Stimulated activated CD4-positive, alpha-beta T cell treated with anti-CD3 and anti-CD28 coated beads, Interleukin-4, amount 100 ng/mL, for 48 hours (primary cell): ENCODE measurements at regions not wholly inside any gene's neighbourhood (a gene's known extent, or its start where the extent isn't known, plus 50 kb on each side); places are given as distances from the start of the nearest gene placed in this dataset.
"Not testable (repeated sequence)": the region's sequence is repeated elsewhere in the genome, so short reads cannot be mapped to it uniquely, and the experiment has no call there.

Source experiments
- DNase-seq, 2 donors: peaks; one replicate each; pipeline ENCODE4 v3.0.0-alpha.2; 2020; ENCODE audit warnings: low read depth in 2 of 2

DNA sequence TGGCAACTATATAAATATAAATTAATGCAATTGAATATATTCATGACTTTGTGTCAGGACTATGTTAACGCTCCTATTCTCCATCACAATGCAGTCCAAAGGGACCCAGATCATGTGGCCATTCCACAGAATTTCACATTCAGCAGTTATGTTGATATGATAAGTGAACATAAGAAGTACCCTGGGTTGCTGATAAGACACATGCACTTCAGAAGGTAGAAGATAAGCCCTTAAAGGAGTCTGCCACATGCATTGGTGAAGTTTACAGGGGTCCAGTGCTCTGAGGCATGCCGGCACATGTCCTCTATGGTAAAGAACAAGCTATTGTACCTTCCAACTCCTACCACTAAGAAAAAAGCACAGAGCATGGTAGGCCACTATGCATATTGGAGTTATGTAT is 76.4 kb downstream of the PHAX start:
- DNase-seq = no peak

DNA sequence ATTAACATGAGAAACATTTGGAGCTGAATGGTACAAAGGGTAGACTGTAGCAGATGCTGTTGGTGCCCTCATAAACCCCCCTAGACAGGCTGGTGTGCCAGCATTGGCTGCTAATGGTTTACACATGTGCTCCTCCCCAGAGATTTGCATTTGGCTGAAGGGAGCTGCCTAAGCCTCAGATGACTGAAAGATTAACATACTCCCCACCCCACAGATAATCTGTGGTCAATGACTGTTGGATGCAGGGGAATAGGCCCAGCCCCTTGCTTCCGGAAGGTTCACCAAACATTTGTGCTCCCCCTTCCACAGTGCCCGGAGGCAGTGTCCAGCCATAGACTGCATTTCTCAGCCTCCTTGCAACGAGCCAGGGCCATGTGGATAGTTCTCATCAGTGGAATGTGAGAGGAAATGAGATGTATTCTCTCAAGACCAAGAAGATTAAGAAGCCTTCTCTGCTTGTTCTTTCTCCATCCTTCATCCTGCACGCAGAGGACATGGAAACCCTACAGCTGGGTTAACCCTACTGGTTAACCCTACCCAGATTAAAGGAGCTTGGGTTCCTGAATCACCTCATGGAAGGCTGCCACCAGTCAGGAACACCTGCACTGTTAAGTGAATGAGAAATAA is 79.6 kb downstream of the PHAX start:
- DNase-seq = no peak

DNA sequence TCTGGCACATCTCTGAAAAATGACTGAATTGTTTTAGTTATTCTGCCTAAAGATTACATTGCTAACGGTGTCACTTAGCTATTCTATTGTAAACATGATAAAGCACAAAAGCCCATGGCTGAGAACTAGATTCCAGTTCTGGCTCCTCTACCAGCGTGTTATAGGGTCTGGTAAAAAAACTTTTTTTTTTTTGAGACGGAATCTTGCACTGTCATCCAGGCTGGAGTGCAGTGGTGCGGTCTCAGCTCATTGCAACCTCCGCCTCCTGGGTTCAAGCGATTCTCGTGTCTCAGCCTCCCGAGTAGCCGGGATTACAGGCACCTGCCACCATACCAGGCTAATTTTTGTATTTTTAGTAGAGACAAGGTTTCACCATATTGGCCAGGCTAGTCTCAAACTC is 80.6 kb downstream of the PHAX start:
- DNase-seq = not testable (repeated sequence)

DNA sequence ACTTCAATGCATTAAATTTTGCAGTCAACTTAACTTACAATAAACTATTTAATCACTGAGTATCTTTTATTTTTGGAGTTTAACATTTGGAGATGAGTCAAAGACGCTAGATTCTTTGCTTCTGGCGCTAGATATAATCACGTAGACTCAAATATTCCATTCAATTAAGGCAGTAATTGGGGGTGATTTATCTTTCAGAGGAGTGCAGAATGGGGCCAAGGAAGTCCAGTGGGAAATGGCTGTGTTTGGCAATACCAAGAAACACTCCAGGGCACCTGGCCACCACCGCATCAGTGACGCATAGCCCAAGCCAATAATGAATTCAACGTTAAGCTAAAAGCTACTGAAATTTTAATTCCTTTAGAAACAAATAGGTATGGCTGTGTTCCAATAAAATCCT is 81.2 kb downstream of the PHAX start:
- no peak for DNase-seq

DNA sequence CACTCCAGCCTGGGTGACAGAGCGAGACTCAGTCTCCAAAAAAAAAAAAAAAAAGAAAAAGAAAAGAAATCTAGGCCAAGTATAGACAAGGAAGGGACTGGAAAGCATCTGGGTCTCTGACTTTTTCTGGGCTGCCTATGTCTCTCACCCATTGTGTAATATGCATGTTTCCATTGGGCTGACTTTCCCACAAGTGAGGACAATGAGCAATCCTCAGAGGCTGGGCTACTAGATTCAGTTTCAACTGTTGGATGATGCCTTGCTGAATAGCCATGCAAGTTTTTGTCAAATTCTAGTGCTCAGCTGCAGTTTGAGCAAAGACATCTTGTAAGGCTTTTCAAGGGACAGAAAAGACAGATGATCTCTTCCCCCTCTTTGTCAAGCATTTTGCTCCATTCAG is 82.1 kb downstream of the PHAX start:
- no peak for DNase-seq

DNA sequence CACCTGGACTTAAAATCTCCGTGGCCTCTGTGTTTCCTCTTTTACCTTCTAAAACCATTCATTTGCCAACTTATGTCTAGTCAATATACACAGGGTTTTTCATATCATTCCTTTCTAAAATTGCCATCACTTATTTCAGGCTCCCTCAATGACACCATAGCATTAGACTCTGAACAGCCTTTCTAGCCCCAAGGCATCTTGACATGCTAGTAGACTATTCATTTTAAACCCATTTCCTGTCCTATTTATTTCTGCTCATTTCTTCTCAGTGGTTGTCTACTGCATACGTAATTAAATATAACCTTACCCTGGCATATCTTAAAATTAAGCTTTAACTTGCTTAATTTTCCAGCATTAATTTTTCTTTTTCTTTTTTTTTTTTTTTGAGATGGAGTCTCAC is 83.2 kb downstream of the PHAX start:
- no peak for DNase-seq

DNA sequence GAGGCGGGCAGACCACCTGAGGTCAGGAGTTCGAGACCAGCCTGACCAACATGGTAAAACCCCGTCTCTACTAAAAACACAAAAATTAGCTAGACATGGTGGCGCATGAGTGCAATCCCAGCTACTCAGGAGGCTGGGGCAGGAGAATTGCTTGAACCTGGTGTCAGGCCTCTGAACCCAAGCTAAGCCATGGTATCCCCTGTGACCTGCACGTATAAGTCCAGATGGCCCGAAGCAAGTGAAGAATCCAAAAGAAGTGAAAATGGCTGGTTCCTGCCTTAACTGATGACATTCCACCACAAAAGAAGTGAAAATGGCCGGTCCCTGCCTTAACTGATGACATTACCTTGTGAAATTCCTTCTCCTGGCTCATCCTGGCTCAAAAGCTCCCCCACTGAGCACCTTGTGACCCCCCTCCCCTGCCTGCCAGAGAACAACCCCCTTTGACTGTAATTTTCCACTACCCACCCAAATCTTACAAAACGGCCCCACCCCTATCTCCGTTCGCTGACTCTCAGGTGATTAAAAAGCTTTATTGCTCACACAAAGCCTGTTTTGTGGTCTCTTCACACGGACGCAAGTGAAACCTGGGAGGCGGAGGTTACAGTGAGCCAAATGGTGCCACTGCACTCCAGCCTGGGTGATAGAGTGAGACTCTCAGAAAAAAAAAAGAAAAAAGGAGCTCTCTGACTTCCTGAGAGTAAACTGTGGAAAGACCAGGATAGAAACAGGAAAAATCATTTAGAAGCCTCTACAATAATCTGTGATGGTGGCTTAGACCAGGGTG is 84.1 kb downstream of the PHAX start:
- DNase-seq = peak; percentile 46 to 62

DNA sequence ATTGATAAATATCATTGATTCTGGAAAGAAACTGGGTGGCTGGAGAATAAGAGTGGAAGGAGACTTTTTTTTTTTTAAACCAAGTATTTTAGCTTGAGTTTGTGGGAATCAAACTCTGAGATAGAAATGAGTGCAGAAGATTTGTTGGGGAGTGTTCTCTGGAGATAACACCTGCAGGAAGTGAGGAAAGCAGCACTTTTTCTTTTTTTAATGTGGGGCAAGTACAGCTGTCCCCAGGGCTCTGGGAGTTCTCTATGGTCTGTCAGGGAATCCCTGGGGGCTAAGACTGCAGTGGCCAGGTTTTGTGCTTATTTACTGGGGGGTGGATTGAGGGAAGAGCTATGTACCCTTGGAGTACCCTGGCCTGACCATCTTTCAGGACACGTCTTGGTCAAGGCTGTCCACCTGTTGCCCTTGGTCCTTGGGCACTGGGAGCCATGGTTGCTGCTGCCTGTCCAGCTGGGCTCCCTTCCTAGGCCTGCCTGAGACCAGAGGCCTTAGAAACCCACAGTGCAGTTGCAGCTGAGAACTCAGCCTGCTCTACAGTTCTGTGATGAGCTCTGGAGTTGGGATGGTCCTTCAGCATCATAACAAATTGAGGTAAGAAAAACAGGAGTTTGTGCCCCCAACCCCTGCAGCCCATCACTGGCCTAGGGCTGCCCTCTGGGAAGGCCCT is 85.8 kb downstream of the PHAX start:
- DNase-seq = no peak

DNA sequence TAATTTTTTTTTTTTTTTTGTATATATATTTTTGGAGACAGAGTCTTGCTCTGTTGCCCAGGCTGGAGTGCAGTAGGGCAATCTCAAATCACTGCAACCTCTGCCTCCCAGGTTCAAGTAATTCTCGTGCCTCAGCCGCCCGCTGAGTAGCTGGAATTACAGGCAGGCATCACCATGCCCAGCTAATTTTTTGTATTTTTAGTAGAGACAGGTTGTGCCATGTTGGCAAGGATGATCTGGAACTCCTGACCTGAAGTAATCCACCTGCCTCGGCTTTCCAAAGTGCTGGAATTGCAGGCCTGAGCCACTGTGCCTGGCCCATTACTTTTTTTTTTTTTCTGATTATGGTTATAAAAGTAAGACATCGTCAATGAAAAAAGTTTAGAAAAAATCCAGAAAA is 84.0 kb upstream of the LMNB1 start:
- DNase-seq = no peak

DNA sequence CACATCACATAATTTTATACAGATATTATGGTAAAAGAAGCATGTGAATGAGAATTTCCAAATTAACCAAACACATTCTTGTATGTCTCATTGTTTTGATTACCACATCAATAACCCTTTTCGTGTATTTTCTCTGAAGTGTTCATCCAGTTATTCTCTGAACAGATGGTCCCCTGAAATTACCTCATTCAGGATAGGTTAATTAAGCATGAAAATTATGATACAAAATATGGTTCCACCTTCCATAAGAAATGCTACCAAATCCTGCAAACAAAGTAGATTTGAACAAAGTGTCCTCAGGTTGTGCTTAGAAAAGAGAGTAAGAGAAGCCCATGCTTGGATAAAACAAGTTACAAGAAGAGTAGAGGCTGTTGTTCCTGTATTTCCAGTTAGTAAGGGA is 83.1 kb upstream of the LMNB1 start:
- no peak for DNase-seq

DNA sequence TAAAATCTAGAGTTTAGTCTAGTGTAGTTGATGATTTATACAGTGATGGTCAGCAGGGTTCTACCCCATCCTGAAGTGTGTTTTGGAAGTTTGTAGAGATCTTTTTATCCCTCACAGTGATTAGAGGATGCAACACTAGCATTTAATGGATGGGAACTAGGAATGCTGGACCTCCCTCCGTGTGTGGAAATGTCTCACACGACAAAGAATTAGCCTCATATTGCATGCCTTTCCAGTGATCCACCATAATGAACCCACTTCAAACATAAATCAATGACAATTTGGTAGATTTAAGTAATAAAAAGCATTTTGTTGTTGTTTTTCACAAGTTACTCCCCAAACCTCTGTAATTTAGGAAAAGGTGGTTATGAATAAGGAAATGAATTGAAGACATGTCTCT is 82.5 kb upstream of the LMNB1 start:
- DNase-seq = no peak

DNA sequence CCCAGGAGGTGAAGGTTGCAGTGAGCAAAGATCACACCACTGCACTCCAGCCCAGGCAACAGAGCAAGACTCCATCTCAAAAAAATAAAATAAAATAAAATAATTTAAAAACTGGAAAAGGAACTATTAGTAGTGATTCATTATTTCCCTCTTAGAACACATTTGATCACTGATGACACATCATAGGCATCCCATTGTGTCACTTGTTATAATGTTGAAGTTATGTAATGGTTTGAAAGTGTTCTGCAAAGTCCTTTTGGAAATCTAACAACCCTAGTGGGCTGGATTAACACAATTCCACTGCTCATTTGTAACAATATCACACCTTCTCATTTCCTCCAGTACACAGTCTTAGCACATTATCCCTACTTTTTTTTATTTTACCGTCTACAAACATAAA is 81.8 kb upstream of the LMNB1 start:
- no peak for DNase-seq

DNA sequence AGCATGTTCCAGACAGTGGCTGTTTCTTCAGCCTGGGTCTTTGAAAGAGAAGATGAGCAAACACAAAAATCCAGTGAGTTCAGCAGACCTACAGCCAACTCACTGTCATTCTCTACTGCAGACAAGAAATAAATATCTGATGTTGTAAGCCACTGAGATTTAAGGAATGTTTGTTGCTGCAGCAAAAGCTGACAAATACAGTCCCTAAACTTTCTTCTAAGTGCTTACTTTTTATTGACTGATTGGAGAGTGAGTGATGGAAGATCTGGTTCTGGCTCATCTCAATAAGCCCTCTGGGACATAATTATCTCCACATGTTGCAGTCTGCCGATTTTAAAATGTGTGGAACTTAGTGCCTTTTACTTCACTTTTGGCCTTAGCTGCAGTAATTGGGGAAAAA is 69.9 kb upstream of the LMNB1 start:
- no peak for DNase-seq

DNA sequence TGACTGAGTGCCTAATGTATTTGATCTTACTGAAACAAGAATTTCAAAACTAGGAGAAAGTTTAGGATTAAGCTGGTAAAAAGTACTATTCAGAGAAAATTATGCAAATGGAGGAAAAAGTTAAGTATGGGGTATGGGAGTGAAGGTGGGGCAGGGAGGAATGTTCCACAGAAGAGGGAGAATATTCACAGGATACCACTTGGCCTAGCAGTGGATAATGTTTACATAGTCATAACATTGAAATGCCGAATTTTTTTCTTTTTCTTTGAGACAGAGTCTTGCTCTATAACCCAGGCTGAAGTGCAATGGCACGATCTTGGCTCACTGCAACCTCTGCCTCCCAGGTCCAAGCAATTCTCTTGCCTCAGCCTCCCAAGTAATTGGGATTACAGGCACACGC is 61.2 kb upstream of the LMNB1 start:
- DNase-seq = no peak

DNA sequence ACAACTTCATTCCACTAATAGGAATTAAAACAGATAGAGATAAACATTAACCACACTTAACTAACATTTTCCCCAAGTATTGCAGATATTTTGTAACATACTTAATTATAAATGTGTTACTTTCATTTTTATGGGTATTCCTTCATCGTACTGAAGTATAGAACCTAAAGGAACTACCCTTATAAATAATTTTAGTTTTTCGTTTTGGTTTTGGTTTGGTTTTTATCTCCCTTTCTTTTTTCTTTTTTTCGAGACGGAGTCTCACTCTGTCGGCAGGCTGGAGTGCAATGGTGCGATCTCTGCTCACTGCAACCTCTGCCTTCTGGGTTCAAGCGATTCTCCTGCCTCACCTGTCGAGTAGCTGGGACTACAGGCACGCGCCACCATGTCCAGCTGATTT is 60.1 kb upstream of the LMNB1 start:
- DNase-seq = no peak

DNA sequence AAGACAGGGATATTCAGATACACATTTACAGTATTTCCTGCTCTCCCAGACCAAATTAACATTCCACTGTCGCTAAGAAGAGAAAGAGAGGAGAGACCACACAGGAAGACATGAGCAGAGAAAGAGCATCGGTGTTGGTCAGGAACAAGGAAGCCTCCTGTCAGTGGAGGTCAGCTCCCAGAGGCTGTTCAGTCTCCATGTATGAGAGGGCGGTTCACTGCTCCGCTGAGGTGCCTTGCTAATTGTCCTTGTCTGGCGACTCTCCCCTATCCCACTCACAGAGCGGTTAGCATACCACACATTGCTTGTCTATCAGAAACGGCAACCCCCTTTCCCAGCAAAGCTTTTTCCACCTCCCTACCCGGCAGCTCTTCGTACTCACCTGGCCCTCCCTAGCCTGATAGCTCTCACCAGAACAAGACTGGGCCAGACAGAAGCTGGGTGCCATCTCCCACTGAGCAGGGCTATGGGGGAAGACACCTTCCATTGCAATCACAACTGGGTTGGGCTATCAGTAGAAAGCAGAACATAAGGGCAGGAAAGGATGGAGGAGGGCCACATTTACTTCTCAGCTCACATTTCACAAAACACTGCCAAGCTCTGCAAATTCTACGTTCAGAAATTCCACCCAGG is 58.6 kb upstream of the LMNB1 start:
- DNase-seq = no peak

DNA sequence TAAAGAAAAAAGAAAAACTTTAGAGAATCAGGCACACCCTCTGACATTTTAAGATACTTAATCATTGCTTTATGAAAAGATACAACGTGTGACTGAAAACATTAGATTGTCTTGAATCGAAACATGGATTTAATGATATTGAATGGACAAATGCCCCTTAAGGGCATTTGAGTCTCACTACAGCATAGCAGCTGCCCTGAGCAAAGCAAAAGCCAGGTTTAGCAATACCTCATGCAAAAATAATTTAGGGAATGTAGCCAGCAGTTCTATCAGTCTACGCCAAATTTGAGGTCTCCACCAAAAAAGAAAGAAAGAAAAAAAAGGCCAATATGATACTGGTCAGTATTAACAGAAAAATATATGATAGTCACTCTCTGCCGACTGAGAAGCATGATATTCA is 56.6 kb upstream of the LMNB1 start:
- DNase-seq = no peak

DNA sequence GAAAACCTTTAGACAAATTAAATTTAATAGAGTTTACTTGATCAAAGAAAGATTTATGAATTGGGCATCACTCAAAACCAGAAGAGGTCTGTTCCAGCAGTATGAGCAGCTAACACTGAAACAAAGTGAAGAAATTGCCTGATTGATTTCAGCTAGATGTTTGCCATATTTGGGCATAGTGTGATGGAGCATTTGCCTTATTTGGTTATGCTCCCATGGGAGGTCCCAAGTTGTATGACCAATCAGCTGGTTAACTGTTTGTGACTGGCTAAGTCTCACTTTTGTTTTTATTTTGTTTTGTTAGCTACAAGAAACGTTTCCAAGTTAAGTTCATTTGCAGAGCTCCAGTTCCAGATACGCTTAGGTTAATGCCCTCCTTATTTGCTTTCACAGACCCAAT is 53.3 kb upstream of the LMNB1 start:
- DNase-seq = no peak
